GM19240 (cell line): ENCODE measurements at regions not wholly inside any gene's neighbourhood (a gene's known extent, or its start where the extent isn't known, plus 50 kb on each side); places are given as distances from the start of the nearest gene placed in this dataset.

Experiments used
- DNase-seq: peaks from one replicate; pipeline ENCODE4 v3.0.0; 2011; ENCODE audit warnings: low spot score; ENCODE audit not compliant: insufficient read length

DNA sequence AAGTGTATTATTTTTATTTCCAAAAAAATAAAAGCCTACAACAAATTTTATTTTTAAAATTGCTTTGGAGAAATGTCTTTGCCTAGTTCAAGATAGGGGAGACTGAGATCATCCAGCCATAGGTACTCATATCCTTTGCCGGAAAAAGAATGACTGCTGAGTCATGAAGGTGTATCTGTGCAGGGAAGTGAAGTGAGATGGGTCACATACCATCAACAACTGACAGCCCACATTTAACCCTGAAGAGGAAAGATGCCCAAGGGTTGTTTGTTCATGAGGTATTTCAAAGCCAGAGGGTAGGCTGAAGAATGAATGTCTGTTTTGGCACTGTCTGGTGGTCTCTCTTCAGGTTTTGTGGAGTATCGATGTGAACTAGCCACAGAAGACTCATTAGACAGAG lies 106.7 kb upstream of the TTC29 start:
- no peak for DNase-seq

DNA sequence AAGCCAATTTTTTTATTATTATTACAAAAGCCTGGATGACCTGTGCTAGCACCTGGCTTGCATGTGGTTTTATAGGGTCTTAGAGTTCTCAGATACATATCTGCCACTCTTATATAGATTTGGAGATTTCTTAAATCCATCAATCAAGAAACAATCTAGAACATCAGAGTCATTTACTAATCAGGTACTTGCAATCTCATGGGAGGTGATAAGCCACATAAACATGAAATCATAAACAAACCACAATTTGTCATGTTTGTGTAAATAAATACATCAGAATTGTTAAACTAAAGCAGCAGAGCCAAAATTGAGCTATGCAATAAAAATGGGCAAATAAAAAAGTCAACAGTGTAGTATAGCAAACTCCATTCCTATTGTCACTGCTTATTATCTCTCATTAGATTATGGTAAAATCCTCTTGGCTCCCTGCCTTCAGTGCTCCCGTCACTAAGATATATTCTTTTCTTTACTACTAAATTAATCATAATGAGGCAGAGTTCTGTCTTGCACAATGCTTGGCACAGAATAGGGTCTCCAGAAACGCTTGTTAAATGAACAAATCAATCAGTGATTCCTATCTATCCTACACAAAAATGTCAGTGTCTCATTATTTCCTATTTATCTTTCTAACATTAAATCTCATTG lies 108.7 kb upstream of the TTC29 start:
- no peak for DNase-seq

DNA sequence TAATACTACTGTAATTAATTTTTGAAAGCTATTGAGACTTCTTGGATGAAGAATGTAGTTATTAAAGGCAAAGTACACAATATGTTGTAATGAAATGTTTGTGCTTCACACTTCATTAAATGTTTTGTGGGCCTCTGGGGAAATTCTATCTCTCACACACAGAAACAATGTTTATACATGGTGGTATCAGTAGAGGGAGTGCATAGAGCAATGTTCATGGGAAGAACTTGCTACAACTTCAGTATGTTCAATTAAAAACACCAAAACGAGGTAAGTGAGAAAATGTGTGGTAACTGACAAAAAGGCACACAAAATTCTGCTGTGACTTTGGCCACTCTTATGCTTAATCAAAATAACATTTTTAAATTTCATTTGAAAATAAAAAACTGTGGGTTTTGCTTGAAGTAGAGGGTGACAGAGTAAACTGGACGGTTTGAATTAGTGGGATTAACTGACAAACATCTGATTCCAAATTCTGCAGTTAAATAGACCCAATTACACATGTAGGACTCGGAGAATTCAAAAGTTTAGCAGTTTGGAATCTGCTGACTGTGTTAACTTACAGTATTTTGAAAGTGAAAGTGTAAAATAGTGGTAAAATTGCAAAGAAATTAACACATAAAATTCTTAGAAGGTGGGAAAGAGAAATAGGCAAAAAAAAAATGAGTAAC lies 111.4 kb upstream of the TTC29 start:
- no peak for DNase-seq

DNA sequence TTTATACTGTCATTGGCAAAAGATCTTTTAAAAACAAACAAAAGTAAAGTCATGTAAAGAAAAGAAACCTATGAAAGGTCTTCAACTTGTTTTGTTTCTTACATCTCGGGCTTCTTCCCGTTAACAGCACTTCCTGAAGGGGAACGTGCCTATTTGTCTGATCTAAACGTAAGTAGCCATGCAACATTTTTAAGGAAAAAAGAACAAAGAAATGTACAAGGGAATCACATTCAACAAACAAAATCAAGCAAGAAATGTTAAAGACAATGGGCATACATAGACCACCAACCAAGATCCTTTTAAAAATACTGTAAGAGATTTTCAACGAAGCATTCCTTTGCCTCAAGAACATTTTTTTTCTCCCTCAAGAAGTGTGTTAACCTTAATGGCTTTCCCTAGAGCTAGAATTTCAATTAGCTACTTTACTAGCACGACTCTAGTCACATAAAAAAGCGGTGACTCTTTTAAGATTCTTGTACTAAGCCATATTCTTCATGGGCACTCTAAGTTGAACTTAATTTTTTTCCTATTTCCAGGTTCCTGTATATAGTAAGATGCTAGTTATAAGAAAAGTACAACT lies 112.0 kb upstream of the TTC29 start:
- DNase-seq, result no peak

DNA sequence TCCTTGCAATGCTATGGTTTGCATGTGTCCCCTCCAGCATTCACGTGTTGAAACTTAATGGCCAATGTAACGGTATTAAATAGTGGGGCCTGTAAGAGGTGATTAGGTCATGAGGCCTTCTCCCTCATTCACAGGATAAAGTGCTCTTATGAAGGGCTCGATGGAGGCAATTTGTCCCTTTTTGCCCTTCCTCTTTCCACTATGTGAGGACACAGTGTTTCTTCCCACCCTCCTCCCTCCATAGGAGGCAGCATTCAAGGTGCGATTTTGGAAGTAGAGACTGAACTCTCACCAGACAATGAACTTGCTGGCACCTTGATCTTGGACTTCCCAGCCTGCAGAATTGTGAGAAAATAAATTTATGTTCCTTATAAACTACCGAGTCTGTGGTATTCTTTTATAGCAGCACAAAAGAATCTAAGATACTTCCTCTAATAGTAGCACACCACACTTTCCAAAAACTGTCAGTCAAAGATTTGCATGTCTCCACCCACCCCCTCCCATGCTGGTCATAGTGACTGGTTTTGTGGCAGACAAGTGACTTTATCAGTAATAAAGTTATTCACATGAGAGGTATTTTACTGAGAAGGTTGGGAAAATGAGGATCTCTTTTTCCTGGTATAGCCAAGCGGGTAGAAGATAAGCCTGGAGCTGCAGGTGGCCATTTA lies 113.5 kb upstream of the TTC29 start:
- DNase-seq, result no peak

DNA sequence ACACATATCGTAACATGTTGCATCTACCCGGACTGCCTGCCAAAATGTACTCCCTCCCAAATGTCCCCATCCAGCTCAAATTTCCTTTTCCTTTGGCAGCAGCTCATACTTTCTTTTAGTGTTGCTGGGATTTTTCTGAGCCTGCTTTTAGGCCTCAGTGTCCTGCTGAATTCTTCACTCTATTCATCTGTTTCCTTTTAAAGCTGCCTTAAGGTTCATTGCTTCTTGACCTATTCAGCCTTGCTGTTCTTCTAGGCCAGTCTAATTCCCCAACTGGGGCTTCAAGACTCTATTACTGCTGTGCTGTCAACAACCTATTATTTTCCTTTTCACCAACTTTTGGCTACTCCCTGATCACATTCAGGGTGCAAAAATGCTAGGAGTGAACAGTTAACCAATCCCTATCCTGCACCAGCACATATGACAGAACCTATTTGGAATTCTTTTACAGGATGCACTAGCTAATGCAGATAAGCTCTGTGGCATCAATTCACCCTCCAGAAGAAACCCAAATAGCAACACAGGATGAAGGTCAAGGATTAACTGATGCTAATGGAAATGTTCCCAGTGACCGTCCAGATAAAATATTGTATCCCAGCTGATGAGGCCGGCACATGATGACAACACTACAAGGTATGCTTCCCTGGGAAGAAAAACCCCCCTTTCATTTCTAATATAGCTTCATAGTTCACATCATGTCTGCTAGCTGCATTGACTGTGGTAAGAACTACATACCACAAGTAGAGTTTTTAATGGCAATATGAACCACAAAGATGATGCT lies 114.7 kb upstream of the TTC29 start:
- no peak for DNase-seq

DNA sequence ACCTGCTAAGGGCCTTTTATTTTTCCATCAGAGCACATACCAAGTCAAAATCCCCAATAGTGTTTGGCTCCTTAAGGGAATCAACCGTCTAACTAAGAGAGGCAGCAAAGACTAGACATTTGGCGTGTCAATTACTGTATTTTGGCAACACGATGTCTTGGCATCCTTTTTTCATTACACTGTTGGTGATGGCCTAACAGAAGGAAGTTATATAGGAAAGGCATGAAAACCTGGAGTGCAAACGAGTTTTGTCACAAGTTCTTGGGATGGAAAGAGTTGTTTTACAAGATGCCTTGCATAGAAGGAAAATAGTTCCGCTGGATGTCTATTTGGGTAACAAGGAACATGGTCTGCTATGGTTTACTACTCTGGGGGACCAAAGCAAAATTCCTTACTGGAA lies 119.2 kb upstream of the TTC29 start:
- no peak for DNase-seq

DNA sequence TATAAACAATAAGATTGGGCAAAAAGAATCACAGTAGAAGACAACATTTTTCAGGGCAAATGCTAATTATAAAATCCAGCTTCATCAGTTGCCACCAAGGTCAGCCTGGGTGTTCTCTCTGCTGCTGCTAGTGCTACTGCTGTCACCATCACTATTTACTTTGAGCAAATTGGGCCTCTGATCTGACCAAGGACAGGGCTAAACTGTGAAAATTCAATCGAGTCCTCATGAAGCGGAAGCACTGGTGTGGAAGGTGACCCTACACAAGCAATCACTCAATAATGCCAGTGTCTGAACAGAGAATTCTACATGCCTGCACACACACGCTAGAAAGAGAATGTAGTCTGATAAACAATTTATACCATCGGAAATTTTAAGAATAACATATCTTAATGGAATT lies 122.9 kb upstream of the TTC29 start:
- DNase-seq, result no peak

DNA sequence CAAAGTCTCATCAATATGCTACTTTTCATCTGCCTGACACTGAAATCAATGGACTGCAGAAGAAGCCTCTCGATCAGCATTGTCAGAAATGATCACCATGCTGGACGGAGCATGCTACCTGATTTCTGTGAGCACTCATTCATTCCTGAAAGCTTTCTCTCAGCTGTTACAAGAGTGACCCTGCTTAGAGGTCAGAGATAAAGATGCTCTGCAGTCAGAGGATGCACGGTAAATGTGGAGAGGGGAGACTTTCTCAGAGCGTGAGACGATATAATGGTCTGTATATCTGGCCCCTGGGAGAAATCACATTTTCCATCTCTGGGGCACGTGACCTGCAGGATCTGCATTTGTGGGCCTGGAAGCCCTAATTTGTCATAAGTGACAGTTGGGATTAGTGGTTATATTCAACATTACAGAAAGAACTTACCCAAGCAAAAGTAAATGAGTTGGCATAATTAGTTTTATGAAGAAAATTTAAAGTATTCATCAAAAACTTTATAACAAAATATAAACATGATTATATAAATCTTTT lies 125.6 kb upstream of the TTC29 start:
- DNase-seq, result no peak

DNA sequence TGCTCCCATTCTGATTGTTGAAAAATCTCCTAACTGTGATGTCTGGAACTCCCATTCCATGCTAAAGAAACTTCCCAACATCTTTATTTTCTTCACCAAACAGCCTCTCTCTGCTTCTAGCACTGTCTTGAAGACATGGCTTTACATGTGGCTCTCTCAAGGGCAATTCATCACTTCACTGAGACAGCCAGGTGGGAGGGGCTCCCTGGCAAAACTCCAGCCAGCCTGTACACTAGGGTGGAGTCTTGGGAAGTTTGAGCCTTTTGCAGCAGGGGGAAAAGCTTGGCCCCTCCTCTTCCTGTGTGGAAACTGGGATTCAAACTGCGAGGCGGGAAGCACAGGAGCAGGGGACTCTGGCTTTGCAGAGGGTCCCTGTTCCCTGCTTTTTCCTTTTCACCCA lies 130.5 kb upstream of the TTC29 start:
- no peak for DNase-seq

DNA sequence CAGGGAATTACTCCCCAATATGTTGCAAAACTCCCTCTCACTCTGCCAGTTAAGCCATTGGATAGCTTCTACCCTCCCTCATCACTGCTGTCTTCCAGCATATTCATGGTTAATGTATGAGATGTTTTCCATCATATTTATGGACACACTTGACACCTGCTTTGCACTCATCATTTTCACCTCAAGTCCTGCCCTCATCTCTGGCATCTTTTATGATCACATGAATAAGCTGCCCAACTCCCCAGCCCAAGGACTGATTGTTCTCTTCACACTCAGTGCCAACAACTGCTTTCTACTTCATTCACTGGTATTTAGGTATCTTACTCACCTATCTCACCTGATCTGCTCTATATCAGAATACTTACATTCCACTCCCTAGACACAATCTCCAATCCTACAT lies 131.1 kb upstream of the TTC29 start:
- no peak for DNase-seq

DNA sequence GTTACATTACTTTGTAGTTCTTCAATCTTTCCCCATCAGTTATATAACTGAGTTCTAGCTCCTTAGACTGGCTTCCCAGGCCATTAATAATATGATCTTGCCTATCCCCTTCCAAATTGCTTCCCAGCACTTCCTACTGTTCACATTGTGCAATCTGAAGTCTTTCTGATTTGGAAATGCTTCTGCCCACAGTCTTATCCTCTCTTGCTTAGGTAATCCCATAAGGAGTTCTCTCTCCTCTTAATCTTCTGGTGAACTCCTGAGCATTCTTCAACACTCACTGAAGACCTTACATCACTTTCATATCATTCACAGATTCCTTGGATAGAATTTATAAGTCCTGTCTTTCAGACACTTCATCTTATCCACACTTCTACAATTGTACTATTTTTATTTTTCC lies 132.7 kb upstream of the TTC29 start:
- DNase-seq, result no peak

DNA sequence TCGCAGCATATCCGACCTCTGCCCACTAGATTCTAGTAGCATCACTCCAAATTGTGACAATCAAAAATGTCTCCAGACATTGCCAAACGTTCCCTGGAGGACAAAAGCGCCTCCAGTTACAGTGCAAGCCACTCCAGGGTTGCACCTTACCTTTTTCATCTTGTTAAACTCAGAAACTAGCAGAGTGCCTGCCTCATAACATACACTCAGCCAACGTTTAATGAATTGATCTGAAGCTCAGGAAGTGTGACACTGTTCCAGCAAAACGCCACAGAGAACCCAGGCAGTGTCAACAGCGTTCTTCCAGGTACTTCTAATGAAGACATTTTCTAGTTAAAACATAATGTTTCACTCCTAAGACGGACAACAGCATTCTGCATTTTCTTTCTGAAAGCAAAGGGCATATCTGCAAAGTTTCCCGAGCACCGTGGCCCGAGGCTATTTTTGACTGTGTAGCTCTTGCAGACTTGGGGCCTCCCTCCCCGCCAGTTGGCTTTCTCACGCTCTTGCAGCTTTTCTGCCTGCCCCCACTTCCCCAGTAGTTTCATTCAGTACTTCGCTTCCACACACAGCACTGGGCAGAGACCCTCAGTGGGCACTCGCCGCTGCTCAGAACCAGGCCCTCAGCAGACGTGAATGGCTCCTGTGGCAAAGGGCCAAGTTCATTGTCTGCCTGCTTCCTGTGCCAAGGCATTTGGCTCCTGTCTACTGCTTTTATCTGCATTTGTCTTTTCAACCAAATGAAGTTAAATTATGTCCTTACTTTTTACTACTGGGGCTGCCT lies 133.4 kb upstream of the TTC29 start:
- no peak for DNase-seq

DNA sequence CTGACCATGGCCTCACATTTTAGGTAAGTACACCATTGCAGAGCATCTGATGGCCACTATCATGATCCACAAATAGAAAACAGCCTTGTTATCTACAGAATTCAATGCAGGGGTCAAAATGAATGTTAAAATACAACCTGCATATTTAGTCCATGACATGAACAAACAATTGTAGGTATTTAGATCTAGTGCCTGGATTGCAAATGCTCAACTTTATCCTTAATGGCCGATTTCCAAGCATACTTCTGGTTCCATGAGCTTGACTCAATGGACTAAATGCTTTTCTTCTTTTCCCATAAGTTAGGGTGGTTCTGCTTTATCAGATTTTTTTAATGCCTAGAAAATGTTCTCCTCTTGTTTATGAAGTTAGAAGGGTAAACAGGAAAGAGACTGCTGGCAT lies 139.2 kb upstream of the TTC29 start:
- no peak for DNase-seq

DNA sequence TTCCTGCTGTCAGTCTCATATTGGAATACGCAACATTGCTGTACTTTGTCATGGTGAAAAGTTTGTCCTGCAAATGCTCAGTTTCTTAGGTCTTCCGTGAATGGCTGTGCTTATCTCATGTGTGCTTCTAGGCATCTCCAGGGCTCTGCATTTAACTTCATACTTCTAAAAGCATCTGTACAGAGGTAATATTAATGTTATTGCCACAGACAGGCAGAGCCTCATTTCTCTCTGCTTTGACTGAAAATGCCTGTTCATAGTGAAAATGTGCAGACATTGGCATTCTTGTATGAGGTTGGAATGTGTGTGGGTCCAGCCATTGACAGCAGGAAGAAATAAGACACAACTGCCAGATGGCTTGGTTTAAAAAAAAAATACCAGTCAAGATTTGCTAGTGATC lies 140.1 kb upstream of the TTC29 start:
- no peak for DNase-seq

DNA sequence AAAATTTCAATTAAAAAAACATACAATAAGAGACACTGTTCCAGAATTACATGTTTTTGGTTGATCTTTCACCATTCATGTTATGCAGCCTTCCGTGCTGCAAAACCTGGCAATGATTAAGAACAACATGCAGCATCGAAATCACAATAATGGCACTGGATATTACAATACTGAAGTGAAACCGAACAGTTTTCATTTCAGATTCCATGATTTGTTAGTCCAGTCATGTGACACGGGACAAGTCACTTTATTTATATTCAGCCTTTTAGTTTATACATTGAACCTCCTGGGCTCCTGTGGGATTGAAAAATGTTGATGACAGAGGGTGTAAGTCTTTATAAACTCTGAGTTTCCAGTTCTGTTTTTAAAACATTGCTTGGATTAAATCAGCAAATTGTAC lies 142.5 kb upstream of the TTC29 start:
- no peak for DNase-seq

DNA sequence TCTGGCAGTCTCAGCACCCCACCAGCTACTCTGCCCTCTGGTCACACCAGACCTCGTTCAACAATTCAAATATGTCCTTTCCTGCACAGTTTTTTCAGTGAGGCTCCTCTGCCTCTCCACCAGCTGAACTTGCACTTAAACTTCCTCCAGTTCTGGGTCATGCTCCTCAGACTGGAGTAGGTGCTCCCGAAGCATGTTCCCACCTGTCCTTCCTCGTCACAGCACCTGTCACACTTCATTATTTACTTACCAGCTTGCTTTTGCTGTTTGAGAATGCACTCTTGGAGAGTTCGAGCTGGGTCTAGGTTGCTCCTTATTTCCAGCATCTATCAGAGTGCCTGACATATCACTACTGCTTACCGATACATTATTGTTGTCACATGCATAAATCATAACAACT lies 144.8 kb upstream of the TTC29 start:
- DNase-seq, result no peak

DNA sequence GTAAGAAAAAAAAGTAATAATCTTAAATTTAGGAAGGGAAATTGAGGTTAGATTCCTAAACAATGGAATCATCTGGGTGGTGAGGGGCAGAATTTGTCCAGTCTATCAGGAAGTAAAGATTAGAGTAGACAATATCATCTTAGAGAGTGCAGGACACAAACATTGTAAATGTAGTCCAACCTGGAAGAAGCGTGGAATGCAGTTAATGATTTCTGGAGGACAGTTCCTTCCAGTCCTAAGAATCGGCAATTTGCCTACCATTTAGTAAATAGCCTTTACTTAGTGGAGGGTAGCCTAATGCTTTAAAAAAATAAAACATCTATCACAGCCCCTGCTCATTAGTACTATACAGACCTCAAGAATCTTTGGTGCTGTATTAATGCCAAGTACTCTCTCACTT lies 147.5 kb upstream of the TTC29 start:
- no peak for DNase-seq

DNA sequence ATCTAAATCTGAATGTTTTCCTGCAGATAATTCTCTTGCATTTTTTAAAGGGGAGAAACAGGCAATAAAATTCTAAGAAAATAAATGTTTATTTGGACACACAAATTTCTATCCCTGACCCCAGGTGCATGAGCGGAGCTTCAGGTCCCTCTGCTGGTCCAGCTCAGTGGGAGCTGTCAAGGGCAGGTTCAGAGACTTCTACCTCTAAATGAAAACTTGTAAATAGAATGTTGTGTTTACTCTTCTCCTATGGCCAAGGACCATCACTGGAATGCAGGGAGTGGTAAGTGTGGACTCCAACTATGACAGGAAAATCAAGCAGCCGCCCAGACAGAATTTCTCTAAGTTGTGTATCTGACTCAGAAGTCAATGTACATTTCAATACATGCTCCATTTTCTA lies 148.6 kb upstream of the TTC29 start:
- no peak for DNase-seq

DNA sequence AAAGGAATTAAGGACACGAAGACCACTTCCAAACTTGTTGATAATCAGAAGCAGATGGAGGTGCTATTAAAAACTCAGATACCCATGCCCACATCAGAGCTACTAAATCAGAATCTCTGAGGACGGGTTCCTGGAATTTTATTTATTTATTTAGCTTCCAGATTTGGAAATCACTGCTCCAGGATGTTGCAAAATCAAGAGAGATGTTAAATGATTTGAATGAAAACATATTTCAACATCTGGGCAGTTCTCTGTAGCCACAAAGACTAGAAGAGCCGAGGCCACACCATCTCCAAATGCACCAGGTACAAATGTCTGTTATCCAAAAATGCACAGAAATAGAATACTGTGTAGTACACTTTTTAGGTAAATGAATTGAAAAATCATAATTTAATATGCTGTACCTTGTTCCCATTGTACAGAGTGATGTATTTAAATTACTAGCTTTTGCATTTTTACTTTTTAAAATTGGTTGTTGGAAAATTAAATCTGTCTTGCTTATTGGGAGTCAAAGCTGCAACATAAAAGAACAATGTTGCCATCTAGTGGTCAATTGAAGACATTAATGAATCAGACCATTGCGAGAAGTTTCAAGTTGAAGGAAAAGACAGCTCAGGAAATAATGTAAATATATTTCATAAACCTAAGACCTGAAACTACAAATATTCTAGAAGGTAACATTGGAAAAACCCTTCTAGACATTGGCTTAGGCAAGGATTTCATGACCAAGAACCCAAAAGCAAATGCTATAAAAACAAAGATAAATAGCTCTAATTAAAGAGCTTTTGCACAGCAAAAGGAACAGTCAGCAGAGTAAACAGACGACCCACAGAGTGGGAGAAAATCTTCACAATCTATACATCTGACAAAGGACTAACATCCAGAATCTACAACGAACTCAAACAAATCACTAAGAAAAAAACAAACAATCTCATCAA lies 151.3 kb upstream of the TTC29 start:
- DNase-seq, result no peak
